DMS79 treated with DMSO at 0.1 percent for 48 hours (cell line): ENCODE measurements at regions not wholly inside any gene's neighbourhood (a gene's known extent, or its start where the extent isn't known, plus 50 kb on each side); places are given as distances from the start of the nearest gene placed in this dataset.
"Not testable (repeated sequence)": the region's sequence is repeated elsewhere in the genome, so short reads cannot be mapped to it uniquely, and the experiment has no call there.

Source experiments
- DNase-seq: peaks from one replicate; lab custom pipeline; 2025; lab: John Stamatoyannopoulos, UW

GRCh38 chr9:86575137-86575536 lies 220.9 kb upstream of the TUT7 start:
- DNase-seq = no peak

- no peak for DNase-seq
Observed at GRCh38 chr9:86573886-86574285, 219.7 kb upstream of the TUT7 start.

GRCh38 chr9:86572904-86573303 lies 218.7 kb upstream of the TUT7 start:
- DNase-seq = no peak

GRCh38 chr9:86565603-86566002 lies 211.4 kb upstream of the TUT7 start:
- not testable (repeated sequence) for DNase-seq

GRCh38 chr9:86563936-86564335 lies 209.7 kb upstream of the TUT7 start:
- no peak for DNase-seq

- DNase-seq = no peak
Observed at GRCh38 chr9:86563350-86563749, 209.1 kb upstream of the TUT7 start.

GRCh38 chr9:86562691-86563090 lies 208.5 kb upstream of the TUT7 start:
- DNase-seq = no peak

- no peak for DNase-seq
Observed at GRCh38 chr9:86557918-86558317, 203.7 kb upstream of the TUT7 start.

GRCh38 chr9:86557063-86557766 lies 203.0 kb upstream of the TUT7 start:
- no peak for DNase-seq

- no peak for DNase-seq
Observed at GRCh38 chr9:86555661-86556060, 201.5 kb upstream of the TUT7 start.

- no peak for DNase-seq
Observed at GRCh38 chr9:86550401-86550800, 196.2 kb upstream of the TUT7 start.

GRCh38 chr9:86549920-86550319 lies 195.7 kb upstream of the TUT7 start:
- no peak for DNase-seq

GRCh38 chr9:86549401-86549811 lies 195.2 kb upstream of the TUT7 start:
- DNase-seq = no peak

- no peak for DNase-seq
Observed at GRCh38 chr9:86548220-86548619, 194.0 kb upstream of the TUT7 start.

- no peak for DNase-seq
Observed at GRCh38 chr9:86547571-86547970, 193.4 kb upstream of the TUT7 start.

GRCh38 chr9:86546712-86547111 lies 192.5 kb upstream of the TUT7 start:
- DNase-seq = no peak

- DNase-seq = no peak
Observed at GRCh38 chr9:86545090-86545489, 190.9 kb upstream of the TUT7 start.

GRCh38 chr9:86541014-86541570 lies 186.9 kb upstream of the TUT7 start:
- no peak for DNase-seq

- DNase-seq = no peak
Observed at GRCh38 chr9:86535406-86535915, 181.3 kb upstream of the TUT7 start.

- no peak for DNase-seq
Observed at GRCh38 chr9:86534572-86535258, 180.5 kb upstream of the TUT7 start.

- no peak for DNase-seq
Observed at GRCh38 chr9:86531971-86532640, 177.9 kb upstream of the TUT7 start.

GRCh38 chr9:86531273-86531970 lies 177.2 kb upstream of the TUT7 start:
- DNase-seq = no peak
